H9 (cell line): ENCODE measurements at regions not wholly inside any gene's neighbourhood (a gene's known extent, or its start where the extent isn't known, plus 50 kb on each side); places are given as distances from the start of the nearest gene placed in this dataset.

Experiments used
- DNase-seq: peaks from one replicate; pipeline ENCODE4 v3.0.0-alpha.2; 2017
- H2AFZ ChIP-seq: one replicate; pipeline ENCODE4 v1.6.1; 2013; ENCODE audit warnings: mild to moderate bottlenecking, low read length, control low read depth, moderate library complexity
- H2AK5ac ChIP-seq: 2 replicates; pipeline ENCODE4 v1.6.1; 2013; ENCODE audit warnings: low read length, control low read depth, mixed read lengths; ENCODE audit not compliant: insufficient read length
- H2BK120ac ChIP-seq: one replicate; pipeline ENCODE4 v1.6.1; 2013; ENCODE audit warnings: low read depth, mild to moderate bottlenecking, low read length, control low read depth, inconsistent platforms; ENCODE audit not compliant: poor library complexity, severe bottlenecking
- H2BK12ac ChIP-seq: 2 replicates; pipeline ENCODE4 v1.6.1; 2013; ENCODE audit warnings: low read length, control low read depth, mixed read lengths, low read depth; ENCODE audit not compliant: insufficient read length
- H2BK15ac ChIP-seq: 2 replicates; pipeline ENCODE4 v1.6.1; 2013; ENCODE audit warnings: low read depth, low read length, control low read depth
- H2BK20ac ChIP-seq: one replicate; pipeline ENCODE4 v1.6.1; 2013; ENCODE audit warnings: low read depth, mild to moderate bottlenecking, low read length, control low read depth, inconsistent platforms; ENCODE audit not compliant: poor library complexity, severe bottlenecking
- H2BK5ac ChIP-seq: 2 replicates; pipeline ENCODE4 v1.6.1; 2013; ENCODE audit warnings: low read length, control low read depth, mixed read lengths; ENCODE audit not compliant: insufficient read length
- H3K14ac ChIP-seq: 2 replicates; pipeline ENCODE4 v1.6.1; 2013; ENCODE audit warnings: low read length, control low read depth; ENCODE audit not compliant: insufficient read depth
- H3K18ac ChIP-seq: 2 replicates; pipeline ENCODE4 v1.6.1; 2013; ENCODE audit warnings: low read depth, mild to moderate bottlenecking, mixed read lengths, low read length, control low read depth; ENCODE audit not compliant: insufficient read length
- H3K23ac ChIP-seq: 2 replicates; pipeline ENCODE4 v1.6.1; 2013; ENCODE audit warnings: low read length, control low read depth, mixed read lengths, low read depth; ENCODE audit not compliant: insufficient read length
- H3K23me2 ChIP-seq: 2 replicates; pipeline ENCODE4 v1.6.1; 2013; ENCODE audit warnings: low read depth, mild to moderate bottlenecking, mixed read lengths, low read length, control low read depth; ENCODE audit not compliant: insufficient read length, poor library complexity, severe bottlenecking
- H3K27ac ChIP-seq: 2 replicates; pipeline ENCODE4 v1.5.1; 2013; ENCODE audit warnings: low read length, control low read depth, mixed read lengths, low read depth; ENCODE audit not compliant: insufficient read length
- H3K27me3 ChIP-seq: 2 replicates; pipeline ENCODE4 v1.6.1; 2013; ENCODE audit warnings: low read length, control low read depth, inconsistent platforms; ENCODE audit not compliant: insufficient read depth
- H3K4ac ChIP-seq: 2 replicates; pipeline ENCODE4 v1.6.1; 2013; ENCODE audit warnings: low read depth, mild to moderate bottlenecking, control low read depth, inconsistent platforms, low read length, moderate library complexity
- H3K4me1 ChIP-seq: 2 replicates; pipeline ENCODE4 v1.6.1; 2013; ENCODE audit warnings: low read length, control low read depth, inconsistent platforms; ENCODE audit not compliant: insufficient read depth
- H3K4me2 ChIP-seq: 2 replicates; pipeline ENCODE4 v1.6.1; 2013; ENCODE audit warnings: low read length, control low read depth, mixed read lengths; ENCODE audit not compliant: insufficient read length, insufficient read depth
- H3K56ac ChIP-seq: 2 replicates; pipeline ENCODE4 v1.6.1; 2013; ENCODE audit warnings: low read depth, mild to moderate bottlenecking, mixed read lengths, low read length, control low read depth; ENCODE audit not compliant: insufficient read length
- H3K79me1 ChIP-seq: 2 replicates; pipeline ENCODE4 v1.6.1; 2013; ENCODE audit warnings: low read depth, mild to moderate bottlenecking, moderate library complexity, low read length, control low read depth, inconsistent platforms; ENCODE audit not compliant: insufficient read depth, poor library complexity, severe bottlenecking
- H3K79me2 ChIP-seq: 2 replicates; pipeline ENCODE4 v1.6.1; 2013; ENCODE audit warnings: low read length, control low read depth, inconsistent platforms; ENCODE audit not compliant: insufficient read depth
- H3K9ac ChIP-seq: 2 replicates; pipeline ENCODE4 v1.6.1; 2013; ENCODE audit warnings: low read length, control low read depth, mixed read lengths; ENCODE audit not compliant: insufficient read length; ENCODE audit errors: extremely low read depth
- H3K9me3 ChIP-seq: one replicate; pipeline ENCODE4 v1.6.1; 2013; ENCODE audit warnings: low read depth, low read length, inconsistent platforms; ENCODE audit not compliant: control insufficient read depth
- H3T11ph ChIP-seq: one replicate; pipeline ENCODE4 v1.6.1; 2013; ENCODE audit warnings: mild to moderate bottlenecking, low read length, control low read depth, inconsistent platforms
- H4K20me1 ChIP-seq: one replicate; pipeline ENCODE4 v1.6.1; 2013; ENCODE audit not compliant: control insufficient read depth, insufficient read length, insufficient read depth
- H4K5ac ChIP-seq: 2 replicates; pipeline ENCODE4 v1.6.1; 2013; ENCODE audit warnings: low read depth, mild to moderate bottlenecking, mixed read lengths, low read length, control low read depth; ENCODE audit not compliant: insufficient read length
- H4K8ac ChIP-seq: replicated peaks from 2 replicates; pipeline ENCODE4 v1.6.1; 2013; ENCODE audit warnings: low read length, control low read depth, mixed read lengths, low read depth; ENCODE audit not compliant: insufficient read length
- H4K91ac ChIP-seq: 2 replicates; pipeline ENCODE4 v1.6.1; 2013; ENCODE audit warnings: low read depth, mild to moderate bottlenecking, moderate library complexity, mixed read lengths, low read length, control low read depth; ENCODE audit not compliant: insufficient read length
- H3K27ac Mint-ChIP-seq, 3 experiments: 2 replicates in 2 of 3; 3 replicates in 1 of 3; pipeline ENCODE4 v1.8.0; 2020 to 2021; ENCODE audit warnings: mixed read lengths in 3 of 3, mild to moderate bottlenecking in 1 of 3, moderate library complexity in 1 of 3
- H3K27me3 Mint-ChIP-seq: 2 replicates; pipeline ENCODE4 v1.8.0; 2021; ENCODE audit warnings: low read depth, mild to moderate bottlenecking, moderate library complexity, mixed read lengths
- H3K36me3 Mint-ChIP-seq, 3 experiments: 2 replicates in 2 of 3; 3 replicates in 1 of 3; pipeline ENCODE4 v1.8.0; 2020 to 2021; ENCODE audit warnings: low read depth in 3 of 3, mixed read lengths in 3 of 3; ENCODE audit not compliant: insufficient read depth in 1 of 3
- H3K4me1 Mint-ChIP-seq, 2 experiments: 2 replicates each; pipeline ENCODE4 v1.8.0; 2020; ENCODE audit warnings: mixed read lengths in 2 of 2
- H3K4me3 Mint-ChIP-seq, 2 experiments: 2 replicates in 1 of 2; 3 replicates in 1 of 2; pipeline ENCODE4 v1.8.0; 2020 to 2021; ENCODE audit warnings: mild to moderate bottlenecking in 2 of 2, mixed read lengths in 2 of 2, moderate library complexity in 1 of 2
- H3K9me3 Mint-ChIP-seq, 2 experiments: 2 replicates in 1 of 2; 3 replicates in 1 of 2; pipeline ENCODE4 v1.8.0; 2020; ENCODE audit warnings: mild to moderate bottlenecking in 2 of 2, mixed read lengths in 2 of 2, moderate library complexity in 1 of 2
- WGBS: extraction: QIAGEN DNeasy Blood & Tissue Kit; methylation state at CpG from one replicate; pipeline ENCODE4 v1.1.7; 2013; ENCODE audit warnings: missing lambda C conversion rate, low lambda C conversion rate, mixed read lengths; ENCODE audit not compliant: insufficient read length; ENCODE audit errors: extremely low coverage; 5-methylcytosine and 5-hydroxymethylcytosine counted together
- TF ChIP-seq, protein P1 (sequence below): fragments of 200-600 bp; sonication (generic); conservative IDR thresholded peaks from 3 replicates; pipeline ENCODE4 v1.8.0; 2021; ENCODE audit warnings: antibody characterized with exemption, mild to moderate bottlenecking

DNA sequence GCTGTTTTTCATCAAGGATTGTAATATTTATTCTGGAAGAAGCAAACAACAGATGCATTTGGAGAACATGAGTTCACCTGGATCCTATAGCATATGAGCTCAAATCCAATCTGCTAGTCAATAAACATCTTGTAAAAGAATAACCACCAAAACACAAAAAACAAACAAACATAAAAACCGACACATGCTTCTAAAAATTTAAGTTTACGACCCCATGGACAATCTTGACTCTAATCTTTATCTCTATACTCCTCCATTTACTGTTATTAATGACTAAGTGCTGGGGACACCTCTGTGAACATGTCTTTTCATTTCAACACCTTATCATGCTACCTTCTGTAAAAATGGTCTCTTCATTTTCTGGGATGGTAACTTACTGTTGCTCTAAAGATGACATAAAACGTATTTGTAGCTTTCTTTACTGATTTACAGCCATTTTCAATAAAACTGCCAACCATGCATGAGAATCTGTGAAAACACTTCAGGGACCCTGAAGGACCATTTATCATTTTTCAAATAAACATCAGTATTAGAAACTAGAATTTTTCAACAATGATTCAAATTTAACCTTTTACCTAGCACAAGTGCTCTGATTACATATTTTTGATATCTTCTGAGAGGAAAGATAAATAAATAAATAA, 123.8 kb upstream of the SOX5 start:
- no peak overlapping the region for H3T11ph ChIP-seq
- peaks cover 11 to 17% of the 10 kb centered on the region in 2 experiments for H3K4me1 Mint-ChIP-seq
- no peak overlapping the region for H3K27ac Mint-ChIP-seq

More for the DNA sequence above, 123.8 kb upstream of the SOX5 start:
- H4K5ac ChIP-seq: no peak overlapping the region
- H3K18ac ChIP-seq: no peak overlapping the region
- no peak overlapping the region for H3K27ac ChIP-seq
- no peak overlapping the region for H3K4ac ChIP-seq
- no peaks in the 10 kb centered on the region for H3K79me2 ChIP-seq
- H3K27me3 ChIP-seq: no peaks in the 10 kb centered on the region
- H4K8ac ChIP-seq: no peak overlapping the region
- no peaks in the 10 kb centered on the region for H3K9me3 ChIP-seq
- H3K14ac ChIP-seq: no peak overlapping the region
- no peaks in the 10 kb centered on the region; the same call in 1 of the 2 replicates for H3K4me1 ChIP-seq
- H3K4me3 Mint-ChIP-seq: no peak overlapping the region
- no peak overlapping the region for H3K23ac ChIP-seq
- TF ChIP-seq, protein P1, sequence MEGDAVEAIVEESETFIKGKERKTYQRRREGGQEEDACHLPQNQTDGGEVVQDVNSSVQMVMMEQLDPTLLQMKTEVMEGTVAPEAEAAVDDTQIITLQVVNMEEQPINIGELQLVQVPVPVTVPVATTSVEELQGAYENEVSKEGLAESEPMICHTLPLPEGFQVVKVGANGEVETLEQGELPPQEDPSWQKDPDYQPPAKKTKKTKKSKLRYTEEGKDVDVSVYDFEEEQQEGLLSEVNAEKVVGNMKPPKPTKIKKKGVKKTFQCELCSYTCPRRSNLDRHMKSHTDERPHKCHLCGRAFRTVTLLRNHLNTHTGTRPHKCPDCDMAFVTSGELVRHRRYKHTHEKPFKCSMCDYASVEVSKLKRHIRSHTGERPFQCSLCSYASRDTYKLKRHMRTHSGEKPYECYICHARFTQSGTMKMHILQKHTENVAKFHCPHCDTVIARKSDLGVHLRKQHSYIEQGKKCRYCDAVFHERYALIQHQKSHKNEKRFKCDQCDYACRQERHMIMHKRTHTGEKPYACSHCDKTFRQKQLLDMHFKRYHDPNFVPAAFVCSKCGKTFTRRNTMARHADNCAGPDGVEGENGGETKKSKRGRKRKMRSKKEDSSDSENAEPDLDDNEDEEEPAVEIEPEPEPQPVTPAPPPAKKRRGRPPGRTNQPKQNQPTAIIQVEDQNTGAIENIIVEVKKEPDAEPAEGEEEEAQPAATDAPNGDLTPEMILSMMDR: no peak
- H3K9me3 Mint-ChIP-seq: no peaks in the 10 kb centered on the region
- H2AFZ ChIP-seq: no peak overlapping the region
- no peak overlapping the region for H4K91ac ChIP-seq
- H2BK5ac ChIP-seq: no peak overlapping the region
- H3K27me3 Mint-ChIP-seq: no peaks in the 10 kb centered on the region
- H3K9ac ChIP-seq: no peak overlapping the region
- H3K79me1 ChIP-seq: no peaks in the 10 kb centered on the region
- H2BK120ac ChIP-seq: no peak overlapping the region
- H3K23me2 ChIP-seq: no peaks in the 10 kb centered on the region
- no peak for DNase-seq
- H2BK20ac ChIP-seq: no peak overlapping the region
- no peak overlapping the region for H2AK5ac ChIP-seq
- H4K20me1 ChIP-seq: no peaks in the 10 kb centered on the region
- WGBS: 100% methylated on average over 1 of the region's 3 CpGs
- no peak overlapping the region for H2BK15ac ChIP-seq
- H3K56ac ChIP-seq: no peak overlapping the region
- H2BK12ac ChIP-seq: no peak overlapping the region
- H3K36me3 Mint-ChIP-seq: no peaks in the 10 kb centered on the region; a peak in 1 of 7 replicates
- H3K4me2 ChIP-seq: no peak overlapping the region
